Activated CD4-positive, alpha-beta T cell treated with anti-CD3 and anti-CD28 coated beads, Interleukin-2, Interleukin-6, amounts not matched to agents 100 ng/mL and 50 ng/mL, durations not matched to agents 16 hours and 8 hours (primary cell): ENCODE measurements at regions not wholly inside any gene's neighbourhood (a gene's known extent, or its start where the extent isn't known, plus 50 kb on each side); places are given as distances from the start of the nearest gene placed in this dataset.

Experiments used
- DNase-seq: peaks from one replicate; pipeline ENCODE4 v3.0.0-alpha.2; 2020

DNA sequence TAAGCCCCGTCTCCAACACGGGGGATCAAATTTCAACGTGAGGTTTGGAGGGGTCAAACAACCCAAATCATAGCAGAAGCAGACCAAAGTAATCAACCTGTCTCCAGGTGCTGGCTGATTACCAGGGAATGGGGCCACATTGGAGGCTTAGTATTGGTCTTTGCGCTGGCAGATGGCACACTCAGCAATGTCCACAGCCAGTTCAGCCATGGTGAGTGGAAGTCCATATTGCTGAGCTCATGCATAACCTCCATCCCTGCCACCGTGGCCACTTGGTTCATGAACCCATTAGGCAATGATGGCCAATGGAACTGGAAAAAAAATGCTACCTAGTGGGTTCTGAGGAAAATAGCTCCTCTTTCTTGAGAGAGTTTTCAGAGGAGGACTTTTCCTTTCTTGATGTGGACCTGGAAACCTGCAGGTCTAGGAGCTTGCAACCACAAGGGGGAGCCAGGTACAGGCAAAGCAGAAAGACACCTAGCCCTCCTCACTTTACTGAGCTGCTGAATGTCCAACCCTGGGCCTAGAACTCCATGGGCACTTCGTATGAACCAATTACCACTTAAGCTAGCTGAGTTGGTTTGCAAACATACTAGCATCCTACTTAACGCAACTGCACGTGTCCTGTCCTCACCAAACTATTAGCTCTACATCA, 128.0 kb upstream of the GYPC start:
- peak; percentile 60 for DNase-seq

DNA sequence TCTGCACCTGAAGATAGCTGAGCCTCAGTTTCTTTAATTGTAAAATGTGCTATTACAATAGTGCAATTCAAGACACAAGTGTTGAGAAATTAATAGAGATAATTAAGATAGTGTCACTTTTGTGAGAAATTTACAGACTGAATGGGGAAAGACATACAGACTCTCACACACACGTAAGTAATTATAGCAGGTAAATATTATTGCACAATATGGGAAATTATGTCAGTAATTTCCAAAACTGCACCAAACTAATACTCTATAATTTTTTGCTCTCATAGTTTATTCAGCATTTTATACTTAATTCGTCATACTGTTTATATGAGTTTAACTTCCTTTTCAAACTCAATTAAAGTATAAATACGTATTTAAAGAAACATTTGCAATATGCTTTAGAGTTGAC, 124.9 kb upstream of the GYPC start:
- DNase-seq = no peak

DNA sequence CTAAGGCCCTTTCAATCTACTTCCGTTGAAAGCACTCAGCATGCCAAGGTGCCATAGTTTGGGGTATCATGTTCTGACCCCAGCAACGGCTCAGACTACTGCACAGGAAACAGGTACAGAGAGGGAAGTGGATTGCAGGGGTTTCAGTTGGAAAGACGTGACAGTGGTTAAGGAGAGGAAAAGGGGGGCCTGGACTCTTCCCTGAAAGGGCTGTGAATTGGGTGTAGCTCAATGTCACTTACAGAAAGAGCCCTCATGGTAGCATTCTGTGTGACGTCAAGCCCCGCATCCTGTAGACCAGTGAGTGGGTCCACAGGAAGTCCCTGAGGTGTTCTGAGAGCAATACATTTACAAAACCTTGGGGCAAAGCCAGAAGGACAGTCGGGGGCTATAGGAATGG, 121.5 kb upstream of the GYPC start:
- no peak for DNase-seq

- DNase-seq = no peak
These were observed 120.5 kb upstream of the GYPC start for GRCh38 chr2:126535408-126535807.

DNA sequence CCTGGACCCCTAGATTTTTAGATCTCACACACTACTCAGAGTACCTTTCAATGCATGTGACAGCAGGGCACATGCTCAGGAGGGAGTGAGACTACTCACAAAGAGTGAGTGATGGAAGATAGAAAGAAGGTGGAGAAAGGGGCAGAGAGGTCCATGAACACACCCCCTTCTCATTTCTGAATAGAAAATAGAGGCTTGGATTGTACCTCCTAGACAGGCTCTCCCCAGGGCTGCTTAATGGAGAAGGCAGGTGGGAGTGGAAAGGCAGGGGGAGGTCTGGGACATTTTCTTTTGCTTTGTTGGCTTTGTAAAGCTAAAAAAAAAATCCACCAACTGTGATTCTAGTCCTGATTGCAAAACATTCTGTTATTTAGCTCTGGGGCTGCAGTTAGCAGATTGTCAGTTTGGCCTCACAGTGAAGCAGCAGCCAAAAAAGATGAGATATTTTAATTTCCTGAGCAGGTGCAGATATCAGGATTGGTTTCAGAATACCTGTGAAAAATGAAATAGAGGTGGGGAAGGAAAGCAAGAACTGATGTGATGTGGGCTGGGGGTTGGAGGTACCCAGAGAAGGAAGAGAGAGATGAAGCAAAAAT, 119.3 kb upstream of the GYPC start:
- no peak for DNase-seq

- no peak for DNase-seq
These were observed 116.9 kb upstream of the GYPC start for GRCh38 chr2:126539101-126539500.

DNA sequence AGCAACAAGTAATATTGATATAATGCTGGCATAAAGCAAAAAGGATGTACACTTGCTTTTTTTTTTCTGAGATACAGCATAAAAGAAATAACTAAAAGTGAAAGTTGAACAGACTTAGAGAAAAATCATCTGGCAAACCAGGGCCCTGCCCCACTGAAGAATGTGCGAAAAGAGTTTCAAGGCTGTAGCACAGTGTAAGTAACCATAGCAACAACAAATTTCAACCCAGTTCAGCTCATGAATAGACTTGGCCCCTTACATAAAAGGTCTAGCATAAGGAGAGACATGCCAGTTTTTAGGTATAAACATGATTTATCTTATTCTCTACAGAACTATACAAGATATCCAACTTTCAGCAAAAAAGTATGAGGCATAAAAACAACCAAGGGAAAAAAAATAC, 113.7 kb upstream of the GYPC start:
- DNase-seq = no peak

GRCh38 chr2:126543081-126543480, 112.9 kb upstream of the GYPC start:
- no peak for DNase-seq

GRCh38 chr2:126558029-126558428, 97.9 kb upstream of the GYPC start:
- no peak for DNase-seq

DNA sequence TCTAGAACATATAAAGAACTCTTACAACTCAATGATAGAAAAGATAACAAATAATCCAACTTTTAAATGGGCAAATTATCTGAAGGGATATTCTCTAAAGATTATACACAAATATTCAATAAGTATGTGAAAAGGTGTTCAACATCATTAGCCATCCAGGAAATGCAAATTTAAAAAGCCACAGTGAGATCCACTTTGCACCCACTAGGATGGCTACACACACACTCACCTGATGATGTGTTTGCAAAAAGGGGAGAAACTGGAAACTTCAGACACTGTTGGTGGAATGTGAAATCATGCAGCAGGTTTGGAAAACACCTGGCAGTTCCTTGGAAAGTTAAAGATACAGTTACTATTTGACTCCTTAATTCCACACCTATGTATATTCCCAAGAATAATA, 87.2 kb upstream of the GYPC start:
- no peak for DNase-seq

DNA sequence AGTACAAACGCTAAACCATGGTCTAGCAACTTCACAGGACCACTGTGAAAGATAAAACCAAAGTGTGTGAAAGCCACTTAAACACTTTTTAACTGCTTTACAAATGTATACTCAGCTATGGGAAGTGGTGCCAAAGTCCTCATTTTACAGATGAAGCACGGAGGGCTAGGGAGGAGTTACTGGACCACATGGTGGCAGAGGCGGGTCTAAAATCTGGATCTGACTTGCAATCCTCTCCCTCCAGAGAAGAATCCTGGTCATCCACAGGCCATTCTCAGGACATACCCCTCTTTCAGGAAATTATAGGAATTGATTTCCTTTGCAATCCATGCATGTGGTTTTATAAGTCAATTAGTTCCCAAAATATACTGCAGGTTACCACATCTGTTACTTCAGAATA, 84.6 kb upstream of the GYPC start:
- no peak for DNase-seq

GRCh38 chr2:126575631-126576030, 80.3 kb upstream of the GYPC start:
- no peak for DNase-seq

- no peak for DNase-seq
These were observed 76.1 kb upstream of the GYPC start for GRCh38 chr2:126579868-126580267.

DNA sequence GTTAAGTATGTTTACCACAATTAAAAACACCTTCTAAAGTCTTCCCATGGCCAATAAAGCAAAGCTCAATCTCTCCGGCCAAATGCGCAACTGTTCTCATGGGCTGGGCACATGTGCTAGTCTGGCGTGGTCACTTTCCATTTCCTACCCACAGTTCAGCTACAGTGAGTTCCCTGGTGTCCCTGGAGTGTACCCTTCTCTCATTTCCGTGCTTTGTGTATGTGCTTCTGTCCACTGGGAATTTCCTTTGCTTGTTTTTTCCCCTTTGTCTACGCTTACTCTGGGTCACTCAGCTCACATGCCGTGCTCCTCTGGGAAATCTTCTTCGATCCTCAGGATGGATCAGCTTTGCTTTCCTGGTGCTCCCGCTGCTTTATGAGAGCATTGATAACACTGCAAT, 69.6 kb upstream of the GYPC start:
- DNase-seq = no peak

- DNase-seq = no peak
These were observed 56.9 kb upstream of the GYPC start for GRCh38 chr2:126599062-126599461.

DNA sequence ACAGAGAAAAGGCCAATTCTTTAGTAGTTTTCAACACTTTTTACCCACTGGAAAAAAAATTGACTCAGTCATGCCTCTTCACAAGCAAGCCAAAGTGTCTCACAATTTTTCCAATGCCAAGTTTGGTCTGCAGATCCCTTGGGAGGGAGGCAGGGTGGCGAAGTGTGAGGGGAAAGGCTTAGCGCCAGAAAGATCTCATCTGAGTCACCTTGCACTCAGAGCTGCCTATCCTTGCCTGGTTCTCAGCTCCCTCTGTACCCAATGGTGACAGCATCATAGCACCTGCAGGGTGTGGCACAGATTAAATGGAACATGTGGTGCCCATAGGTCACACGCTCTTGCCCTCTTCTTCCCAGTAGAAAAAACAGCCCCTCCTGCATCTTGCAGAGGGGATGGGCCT, 55.2 kb upstream of the GYPC start:
- DNase-seq = no peak

DNA sequence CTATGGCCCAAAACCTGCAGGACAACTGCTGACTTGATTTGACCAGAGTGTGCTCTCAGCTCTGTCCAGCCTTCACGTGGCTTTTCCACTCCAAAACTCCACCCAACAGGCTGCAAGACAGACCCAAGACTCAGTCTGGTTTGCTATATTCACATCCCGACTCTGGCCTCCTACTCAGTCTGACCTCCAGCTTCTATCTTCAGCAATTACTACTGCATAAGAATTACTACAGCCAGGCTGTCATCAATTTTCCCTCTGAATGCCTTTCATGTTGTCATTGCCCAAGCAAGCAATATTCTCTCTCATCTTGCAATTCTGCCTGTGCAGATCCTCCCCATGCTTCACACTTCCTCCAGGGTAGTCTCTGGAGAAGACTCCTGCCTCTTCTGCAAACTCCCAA, 53.6 kb upstream of the GYPC start:
- no peak for DNase-seq
